ENCODE measurements at regions not wholly inside any gene's neighbourhood (a gene's known extent, or its start where the extent isn't known, plus 50 kb on each side); places are given as distances from the start of the nearest gene placed in this dataset.

GRCh38 chr7:149638566-149639320 lies 134.6 kb downstream of the ZNF467 start:
- TF ChIP-seq CTCF (optimal IDR thresholded peaks at IDR 0.05 in 1 of 3, IDR thresholded peaks at IDR 0.05 in 1 of 3, conservative IDR thresholded peaks at IDR 0.05 in 1 of 3; ENCODE audit: extremely low read depth in 1 of 3, insufficient read depth in 2 of 3, low read length in 3 of 3) = no peak
- no peak for TF ChIP-seq EZH2 (IDR thresholded peaks at IDR 0.05; ENCODE audit: low read length)
